Heart left ventricle (tissue), 16 donors: ENCODE measurements at regions not wholly inside any gene's neighbourhood (a gene's known extent, or its start where the extent isn't known, plus 50 kb on each side); places are given as distances from the start of the nearest gene placed in this dataset.
"Not testable (repeated sequence)": the region's sequence is repeated elsewhere in the genome, so short reads cannot be mapped to it uniquely, and the experiment has no call there.

Experiments used
- ATAC-seq, 4 donors: fragments of 200-7000 bp; cut with Tn5 transposase; one replicate each; pipeline ENCODE4 v1.9.1; 2020 to 2022; ENCODE audit warnings: moderate library complexity in 4 of 4, mild to moderate bottlenecking in 3 of 4, moderate number of reproducible peaks in 1 of 4
- DNase-seq, 5 donors: peaks; one replicate each; pipeline ENCODE4 v3.0.0-alpha.2; 2020
- H3K27ac ChIP-seq, 12 donors: fragments of 200-600 bp; sonication (generic) in 4 of 12; one replicate each; pipeline versions ENCODE4 v1.5.0 to v1.8.0; 2016 to 2022; ENCODE audit warnings: mild to moderate bottlenecking in 2 of 12
- H3K27me3 ChIP-seq, 9 donors: fragments of 200-600 bp; sonication (generic) in 2 of 9; one replicate each; pipeline versions ENCODE4 v1.5.1 to v1.8.0; 2016 to 2022; ENCODE audit warnings: mild to moderate bottlenecking in 3 of 9
- H3K36me3 ChIP-seq, 9 donors: fragments of 200-600 bp; sonication (generic) in 2 of 9; one replicate each; pipeline versions ENCODE4 v1.5.0 to v1.8.0; 2018 to 2022; ENCODE audit warnings: mild to moderate bottlenecking in 2 of 9
- H3K4me1 ChIP-seq, 12 donors: fragments of 200-600 bp; sonication (generic) in 4 of 12; one replicate each; pipeline versions ENCODE4 v1.5.0 to v1.8.0; 2016 to 2022; ENCODE audit warnings: mild to moderate bottlenecking in 3 of 12
- H3K4me3 ChIP-seq, 12 donors: fragments of 200-600 bp; sonication (generic) in 4 of 12; one replicate each; pipeline versions ENCODE4 v1.5.0 to v1.8.0; 2017 to 2022; ENCODE audit warnings: mild to moderate bottlenecking in 9 of 12, moderate library complexity in 4 of 12
- H3K9me3 ChIP-seq, 12 donors: fragments of 200-600 bp; sonication (generic) in 4 of 12; one replicate each; pipeline versions ENCODE4 v1.5.0 to v1.8.0; 2016 to 2022; ENCODE audit warnings: mild to moderate bottlenecking in 1 of 12
- POLR2A ChIP-seq, 2 donors: fragments of 450-650 bp; IDR thresholded peaks; one replicate each; pipeline ENCODE4 v1.6.1; 2017; ENCODE audit warnings: antibody characterized with exemption in 2 of 2, mild to moderate bottlenecking in 2 of 2, moderate library complexity in 2 of 2
- WGBS, 4 donors: extraction: QIAGEN DNeasy Blood & Tissue Kit in 2 of 4; methylation state at CpG; one replicate each; pipeline versions ENCODE4 v1.1.5 to v1.1.7; 2013 to 2018; 5-methylcytosine and 5-hydroxymethylcytosine counted together
- intact Hi-C, 10 donors: fragments of 100-400 bp; cut with DNase I; formaldehyde crosslinking; loops; one replicate each; pipeline versions ENCODE4 v1.11.1 to v1.14.2; 2022
- TF ChIP-seq, protein P1 (sequence below), 12 donors: fragments of 200-600 bp; sonication (generic) in 4 of 12; IDR thresholded peaks; one replicate each; pipeline versions ENCODE4 v1.5.0 to v1.8.0; 2018 to 2022; ENCODE audit warnings: antibody characterized with exemption in 12 of 12, mild to moderate bottlenecking in 5 of 12
- donor health status: ischemic (EF 13 %, LVEDD 7.1; RV severe dilation, severe dysfunction).
- donor health status: healthy with polysubstance abuse.
- donor health status: DM: no; HTN: yes; CAD: no.
- donor health status: DM: no; HTN: no; CAD: no.
- donor health status: ischemic (EF 25% LVEDD 6.9; RV normal size, moderate dysfunction).
- donor health status: ischemic (EF 25% LVEDD 5.7; RV mildly dilated, moderate dysfunction).
- donor health status: healthy.
- donor health status: DM: yes; HTN: yes; CAD: no.
- donor health status: ischemic (EF 35%, LVEDD 5.7; RV mildly dilated, moderate dysfunction).
- donor health status: nonischemic (EF 11% LVEDD 7.7; RV severe dilation, severe dysfunction).
- donor health status: DM: yes; HTN: yes; CAD: no.
- donor health status: PGD.
- donor health status: ischemic (EF 29% LVEDD 5.4; RV normal size, mild dysfunction).
- donor health status: nonischemic (EF 23%, LVEDD 6.1; RV moderate dilation, normal function).

DNA sequence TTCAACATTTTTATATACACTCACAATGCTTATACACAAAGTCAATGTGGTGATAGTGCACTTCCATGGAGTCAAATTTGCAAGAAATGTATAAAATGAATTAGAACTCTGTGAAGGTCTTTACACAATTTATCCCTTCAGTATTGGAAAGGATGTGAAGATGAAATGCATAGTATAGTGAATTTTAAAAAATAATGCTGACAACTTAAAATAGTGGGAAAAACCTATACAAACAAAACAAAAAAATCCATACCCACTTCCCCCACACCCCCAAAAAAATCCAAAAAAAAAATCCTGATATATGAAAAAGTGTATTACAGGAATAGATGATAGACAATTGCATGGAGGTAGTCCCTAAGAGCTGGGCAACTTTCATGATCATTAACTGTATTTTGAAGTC is 165.3 kb downstream of the HLX start:
- ATAC-seq: no peak
- H3K36me3 ChIP-seq: no peaks in the 10 kb centered on the region
- peaks cover 0 to 9% (median 0%) of the 10 kb centered on the region in 12 donors for H3K9me3 ChIP-seq
- no peak for DNase-seq
- H3K4me3 ChIP-seq: no peak overlapping the region
- H3K27ac ChIP-seq: no peak overlapping the region
- H3K4me1 ChIP-seq: peaks cover 0 to 46% (median 0%) of the 10 kb centered on the region in 12 donors
- TF ChIP-seq POLR2A (IDR thresholded peaks at IDR 0.05): no peak
- intact Hi-C loops: no loop called here
- H3K27me3 ChIP-seq: no peaks in the 10 kb centered on the region

GRCh38 chr1:221045151-221045550 is 165.9 kb downstream of the HLX start:
- Histone ChIP-seq H3K27ac (no peak overlapping the region), H3K36me3 (no peaks in the 10 kb centered on the region), H3K4me3 (no peak overlapping the region), H3K4me1 (peaks cover 0 to 42% (median 0%) of the 10 kb centered on the region in 12 donors), H3K27me3 (no peaks in the 10 kb centered on the region), H3K9me3 (peaks cover 0 to 15% (median 2%) of the 10 kb centered on the region in 12 donors)
- ATAC-seq: no peak
- DNase-seq: no peak
- whole genome bisulfite sequencing, 4 donors: 85 to 94% (median 87%) methylated on average over 3 of the region's 3 CpGs
- intact Hi-C loops: no loop called here
- no peak for TF ChIP-seq POLR2A (IDR thresholded peaks at IDR 0.05)
- TF ChIP-seq, protein P1, sequence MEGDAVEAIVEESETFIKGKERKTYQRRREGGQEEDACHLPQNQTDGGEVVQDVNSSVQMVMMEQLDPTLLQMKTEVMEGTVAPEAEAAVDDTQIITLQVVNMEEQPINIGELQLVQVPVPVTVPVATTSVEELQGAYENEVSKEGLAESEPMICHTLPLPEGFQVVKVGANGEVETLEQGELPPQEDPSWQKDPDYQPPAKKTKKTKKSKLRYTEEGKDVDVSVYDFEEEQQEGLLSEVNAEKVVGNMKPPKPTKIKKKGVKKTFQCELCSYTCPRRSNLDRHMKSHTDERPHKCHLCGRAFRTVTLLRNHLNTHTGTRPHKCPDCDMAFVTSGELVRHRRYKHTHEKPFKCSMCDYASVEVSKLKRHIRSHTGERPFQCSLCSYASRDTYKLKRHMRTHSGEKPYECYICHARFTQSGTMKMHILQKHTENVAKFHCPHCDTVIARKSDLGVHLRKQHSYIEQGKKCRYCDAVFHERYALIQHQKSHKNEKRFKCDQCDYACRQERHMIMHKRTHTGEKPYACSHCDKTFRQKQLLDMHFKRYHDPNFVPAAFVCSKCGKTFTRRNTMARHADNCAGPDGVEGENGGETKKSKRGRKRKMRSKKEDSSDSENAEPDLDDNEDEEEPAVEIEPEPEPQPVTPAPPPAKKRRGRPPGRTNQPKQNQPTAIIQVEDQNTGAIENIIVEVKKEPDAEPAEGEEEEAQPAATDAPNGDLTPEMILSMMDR (IDR thresholded peaks at IDR 0.05): no peak

DNA sequence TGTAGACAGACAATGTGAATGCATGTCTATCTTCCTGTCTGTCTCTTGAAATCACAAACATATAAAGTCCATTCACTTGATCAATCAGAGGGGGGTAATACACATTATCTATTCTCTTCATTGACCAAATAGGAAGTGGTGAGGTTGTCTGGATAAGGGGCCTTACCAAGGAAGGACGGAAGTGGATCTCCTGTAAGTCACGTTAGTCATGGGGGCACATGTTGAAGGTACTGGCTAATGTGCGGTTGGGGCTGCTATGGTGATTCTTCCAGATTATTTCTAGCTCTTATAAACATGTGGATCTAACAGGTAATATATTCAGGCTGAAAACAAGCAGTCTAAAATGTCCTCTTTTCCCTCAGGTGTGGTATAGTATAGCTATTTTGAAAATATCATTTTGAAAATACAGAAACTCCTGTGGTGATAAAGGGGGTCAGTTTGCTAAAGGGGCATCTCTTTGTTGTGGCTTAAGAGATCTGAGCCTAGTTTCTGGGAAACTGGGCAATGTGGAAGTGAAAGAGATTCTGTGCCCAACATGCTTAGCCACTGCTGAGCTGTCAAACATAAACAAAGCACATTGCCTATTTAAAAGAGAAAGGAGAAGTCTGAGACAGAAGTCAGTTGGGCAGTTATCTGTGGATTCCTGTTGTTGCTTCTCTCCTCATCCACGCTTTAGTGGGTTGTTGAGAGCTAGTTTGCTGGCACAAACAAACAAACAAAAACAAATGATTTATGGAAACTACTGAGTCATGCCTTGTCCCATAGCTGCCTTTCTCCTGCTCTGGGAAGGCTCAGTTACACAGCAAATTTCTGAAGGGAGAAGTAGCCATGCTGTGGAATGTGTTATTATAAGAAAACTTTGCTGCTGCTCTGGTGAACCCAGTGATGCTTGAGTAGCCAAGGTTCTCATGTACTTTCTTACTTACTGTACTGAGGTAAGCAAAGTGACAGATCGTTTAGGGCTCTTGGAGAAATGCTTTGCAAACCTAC is 166.9 kb downstream of the HLX start:
- intact Hi-C loops: no loop called here
- Histone ChIP-seq H3K27ac (peak overlapping the region in 2 of 12 donors; percentile 17 to 84), H3K4me3 (no peak overlapping the region), H3K9me3 (peaks cover 0 to 21% (median 3%) of the 10 kb centered on the region in 12 donors), H3K4me1 (peaks cover 0 to 36% (median 0%) of the 10 kb centered on the region in 12 donors), H3K27me3 (no peaks in the 10 kb centered on the region), H3K36me3 (no peaks in the 10 kb centered on the region)
- 75 to 87% (median 81%) methylated on average over 5 of the region's 5 CpGs for WGBS, 4 donors
- ATAC-seq (peak in 3 of 4 donors; percentile 38 to 68 (median 67)), DNase-seq (no peak)
- no peak for TF ChIP-seq POLR2A (IDR thresholded peaks at IDR 0.05)
- TF ChIP-seq, protein P1 (IDR thresholded peaks at IDR 0.05): no peak

GRCh38 chr1:221051391-221051790 is 172.1 kb downstream of the HLX start:
- ATAC-seq, H3K27me3 ChIP-seq, DNase-seq, intact Hi-C loops, H3K27ac ChIP-seq, H3K36me3 ChIP-seq, H3K4me3 ChIP-seq: not testable (repeated sequence)
- WGBS, 4 donors: 72 to 80% (median 79%) methylated on average over 4 of the region's 4 CpGs
- H3K9me3 ChIP-seq: peaks cover 0 to 31% (median 3%) of the 10 kb centered on the region in 12 donors
- H3K4me1 ChIP-seq: peaks cover 0 to 28% (median 0%) of the 10 kb centered on the region in 12 donors

- no peak for ATAC-seq
- H3K4me3 ChIP-seq: no peak overlapping the region
These were observed 174.6 kb downstream of the HLX start for GRCh38 chr1:221053889-221054288.

More at GRCh38 chr1:221053889-221054288, 174.6 kb downstream of the HLX start:
- Histone ChIP-seq H3K36me3 (no peaks in the 10 kb centered on the region), H3K4me1 (peaks cover 0 to 3% (median 0%) of the 10 kb centered on the region in 12 donors), H3K27me3 (no peaks in the 10 kb centered on the region), H3K9me3 (peaks cover 0 to 31% (median 3%) of the 10 kb centered on the region in 12 donors), H3K27ac (no peak overlapping the region)
- TF ChIP-seq, protein P1 (IDR thresholded peaks at IDR 0.05): no peak
- no peak for TF ChIP-seq POLR2A (IDR thresholded peaks at IDR 0.05)
- no peak for DNase-seq
- intact Hi-C loops: no loop called here
- 55 to 70% (median 62%) methylated on average over 4 of the region's 4 CpGs for WGBS, 4 donors
